ENCODE measurements at regions not wholly inside any gene's neighbourhood (a gene's known extent, or its start where the extent isn't known, plus 50 kb on each side); places are given as distances from the start of the nearest gene placed in this dataset.

GRCh38 chr14:100012478-100013327 lies 52.5 kb upstream of the EVL start:
- Histone ChIP-seq H3K27me3 (ENCODE audit: low read length) (peaks cover 3% of the 10 kb centered on the region; the same call in 1 of the 2 replicates), H3K9me3 (ENCODE audit: low read length) (no peaks in the 10 kb centered on the region), H4K20me1 (ENCODE audit: insufficient read depth, low read depth, low read length) (no peaks in the 10 kb centered on the region), H3K36me3 (ENCODE audit: insufficient read depth, low read length) (no peaks in the 10 kb centered on the region), H3K4me2 (ENCODE audit: low read depth, low read length, poor library complexity, severe bottlenecking) (no peak overlapping the region), H3K9ac (ENCODE audit: low read length) (no peak overlapping the region), H3K27ac (ENCODE audit: low read length) (no peak overlapping the region), H3K4me1 (ENCODE audit: low read length) (no peaks in the 10 kb centered on the region), H3K79me2 (ENCODE audit: low read length) (no peaks in the 10 kb centered on the region), H3K9me2 (replicated peaks; ENCODE audit: insufficient read depth, low read length) (no peaks in the 10 kb centered on the region), H2AFZ (ENCODE audit: low read length) (no peak overlapping the region), H3K4me3 (ENCODE audit: low read length) (no peak overlapping the region)
- no peak for DNase-seq

GRCh38 chr14:100015251-100015655 lies 50.0 kb upstream of the EVL start:
- H3K27ac ChIP-seq (ENCODE audit: low read length): no peak overlapping the region
- H3K4me3 ChIP-seq (ENCODE audit: low read length): no peak overlapping the region
- H2AFZ ChIP-seq (ENCODE audit: low read length): no peak overlapping the region
- no peaks in the 10 kb centered on the region for H3K9me3 ChIP-seq (ENCODE audit: low read length)
- no peaks in the 10 kb centered on the region for H3K9me2 ChIP-seq (replicated peaks; ENCODE audit: insufficient read depth, low read length)
- H4K20me1 ChIP-seq (ENCODE audit: insufficient read depth, low read depth, low read length): no peaks in the 10 kb centered on the region
- DNase-seq: peak; percentile 50
- no peaks in the 10 kb centered on the region for H3K36me3 ChIP-seq (ENCODE audit: insufficient read depth, low read length)
- H3K4me2 ChIP-seq (ENCODE audit: low read depth, low read length, poor library complexity, severe bottlenecking): no peak overlapping the region
- H3K9ac ChIP-seq (ENCODE audit: low read length): no peak overlapping the region
- no peaks in the 10 kb centered on the region; the same call in 1 of the 2 replicates for H3K27me3 ChIP-seq (ENCODE audit: low read length)
- no peaks in the 10 kb centered on the region for H3K4me1 ChIP-seq (ENCODE audit: low read length)
- H3K79me2 ChIP-seq (ENCODE audit: low read length): no peaks in the 10 kb centered on the region

All from Karpas-422 (cell line).